ENCODE measurements at regions not wholly inside any gene's neighbourhood (a gene's known extent, or its start where the extent isn't known, plus 50 kb on each side); places are given as distances from the start of the nearest gene placed in this dataset.

- no peak for TF ChIP-seq CTCF (conservative IDR thresholded peaks at IDR 0.05; ENCODE audit: low read depth, low read length)
- no peak for TF ChIP-seq RFX5 (IDR thresholded peaks at IDR 0.05; ENCODE audit: low read depth, low read length)
- no peak for TF ChIP-seq MXI1 (IDR thresholded peaks at IDR 0.05; ENCODE audit: borderline replicate concordance, low read depth, low read length)
- no peak for TF ChIP-seq MAZ (IDR thresholded peaks at IDR 0.05; ENCODE audit: borderline replicate concordance, low read depth, low read length)
- TF ChIP-seq USF2 (IDR thresholded peaks at IDR 0.05; ENCODE audit: low read depth, low read length): no peak
- TF ChIP-seq POLR2A (IDR thresholded peaks at IDR 0.05; ENCODE audit: low read depth, low read length): no peak
- TF ChIP-seq RAD21 (IDR thresholded peaks at IDR 0.05; ENCODE audit: low read length): no peak
- TF ChIP-seq SMC3 (IDR thresholded peaks at IDR 0.05; ENCODE audit: low read depth, low read length): no peak
- TF ChIP-seq BHLHE40 (IDR thresholded peaks at IDR 0.05; ENCODE audit: low read depth, low read length): no peak
- TF ChIP-seq FOS (IDR thresholded peaks at IDR 0.05; ENCODE audit: low read depth, low read length): no peak
- TF ChIP-seq CEBPB (IDR thresholded peaks at IDR 0.05; ENCODE audit: low read depth, low read length): no peak
- no peak for TF ChIP-seq RCOR1 (IDR thresholded peaks at IDR 0.05; ENCODE audit: insufficient replicate concordance, low read length)
These were observed 256.4 kb downstream of the SS18 start for GRCh38 chr18:25834061-25834460.

All from IMR-90 (cell line).